Lower leg skin (tissue), 3 donors: ENCODE measurements at regions not wholly inside any gene's neighbourhood (a gene's known extent, or its start where the extent isn't known, plus 50 kb on each side); places are given as distances from the start of the nearest gene placed in this dataset.

ENCODE experiments used
- POLR2A ChIP-seq, 2 donors: fragments of 450-650 bp; IDR thresholded peaks; one replicate each; pipeline ENCODE4 v1.6.1; 2016 to 2017; ENCODE audit warnings: antibody characterized with exemption in 2 of 2, mild to moderate bottlenecking in 1 of 2, moderate library complexity in 1 of 2
- TF ChIP-seq, protein P1 (sequence below), 3 donors: fragments of 450-650 bp; IDR thresholded peaks; one replicate each; pipeline ENCODE4 v1.5.1; 2016; ENCODE audit warnings: antibody characterized with exemption in 3 of 3, mild to moderate bottlenecking in 3 of 3, moderate library complexity in 2 of 3

DNA sequence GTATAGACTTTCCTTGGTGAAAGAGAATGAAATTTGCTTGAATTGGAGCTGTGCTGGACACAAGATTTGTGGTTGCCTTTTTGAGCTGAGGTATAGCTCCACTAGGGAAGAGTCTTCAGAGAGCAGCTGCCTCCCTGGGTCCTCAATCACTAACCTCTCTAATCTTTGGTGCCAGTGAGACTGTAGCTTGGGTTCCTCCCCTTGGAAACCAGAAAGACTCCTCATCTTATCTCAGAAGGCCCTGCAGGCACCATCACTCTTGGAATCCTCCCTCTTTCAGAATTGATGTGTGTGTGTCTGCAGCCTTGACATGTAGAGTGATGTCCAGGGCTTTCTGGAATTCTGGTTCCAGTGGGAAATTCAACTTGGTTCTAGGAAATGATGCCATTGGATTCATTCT, 426.5 kb downstream of the RPS24 start:
- TF ChIP-seq, protein P1, sequence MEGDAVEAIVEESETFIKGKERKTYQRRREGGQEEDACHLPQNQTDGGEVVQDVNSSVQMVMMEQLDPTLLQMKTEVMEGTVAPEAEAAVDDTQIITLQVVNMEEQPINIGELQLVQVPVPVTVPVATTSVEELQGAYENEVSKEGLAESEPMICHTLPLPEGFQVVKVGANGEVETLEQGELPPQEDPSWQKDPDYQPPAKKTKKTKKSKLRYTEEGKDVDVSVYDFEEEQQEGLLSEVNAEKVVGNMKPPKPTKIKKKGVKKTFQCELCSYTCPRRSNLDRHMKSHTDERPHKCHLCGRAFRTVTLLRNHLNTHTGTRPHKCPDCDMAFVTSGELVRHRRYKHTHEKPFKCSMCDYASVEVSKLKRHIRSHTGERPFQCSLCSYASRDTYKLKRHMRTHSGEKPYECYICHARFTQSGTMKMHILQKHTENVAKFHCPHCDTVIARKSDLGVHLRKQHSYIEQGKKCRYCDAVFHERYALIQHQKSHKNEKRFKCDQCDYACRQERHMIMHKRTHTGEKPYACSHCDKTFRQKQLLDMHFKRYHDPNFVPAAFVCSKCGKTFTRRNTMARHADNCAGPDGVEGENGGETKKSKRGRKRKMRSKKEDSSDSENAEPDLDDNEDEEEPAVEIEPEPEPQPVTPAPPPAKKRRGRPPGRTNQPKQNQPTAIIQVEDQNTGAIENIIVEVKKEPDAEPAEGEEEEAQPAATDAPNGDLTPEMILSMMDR (IDR thresholded peaks at IDR 0.05): no peak
- TF ChIP-seq POLR2A (IDR thresholded peaks at IDR 0.05): no peak
